Loucy (cell line): ENCODE measurements at regions not wholly inside any gene's neighbourhood (a gene's known extent, or its start where the extent isn't known, plus 50 kb on each side); places are given as distances from the start of the nearest gene placed in this dataset.
"Not testable (repeated sequence)": the region's sequence is repeated elsewhere in the genome, so short reads cannot be mapped to it uniquely, and the experiment has no call there.

Source experiments
- H2AFZ ChIP-seq: fragments of 200-600 bp; sonication (generic); 2 replicates; pipeline ENCODE4 v1.6.0; 2016; ENCODE audit warnings: antibody characterized with exemption, mild to moderate bottlenecking, low read length, moderate library complexity
- H3F3A ChIP-seq: fragments of 200-600 bp; 2 replicates; pipeline ENCODE4 v1.6.0; 2016; ENCODE audit warnings: antibody characterized with exemption, low read depth, mild to moderate bottlenecking
- H3K27me3 ChIP-seq: fragments of 200-600 bp; sonication (generic); 2 replicates; pipeline ENCODE4 v1.6.1; 2014; ENCODE audit warnings: low read length, mild to moderate bottlenecking; ENCODE audit not compliant: insufficient read depth, poor library complexity, severe bottlenecking
- H3K36me3 ChIP-seq: fragments of 200-600 bp; sonication (generic); 2 replicates; pipeline ENCODE4 v1.6.1; 2016; ENCODE audit warnings: low read length; ENCODE audit not compliant: insufficient read depth
- H3K4me1 ChIP-seq: fragments of 200-600 bp; sonication (generic); 2 replicates; pipeline ENCODE4 v1.5.1; 2014; ENCODE audit warnings: low read length, mild to moderate bottlenecking; ENCODE audit not compliant: insufficient read depth, poor library complexity, severe bottlenecking
- H3K4me2 ChIP-seq: fragments of 200-600 bp; sonication (generic); 2 replicates; pipeline ENCODE4 v1.6.0; 2014; ENCODE audit warnings: antibody characterized with exemption, low read length, low read depth, mild to moderate bottlenecking; ENCODE audit not compliant: poor library complexity, severe bottlenecking
- H3K4me3 ChIP-seq: fragments of 200-600 bp; sonication (generic); 2 replicates; pipeline ENCODE4 v1.5.1; 2014; ENCODE audit warnings: low read length, mild to moderate bottlenecking, mixed read lengths; ENCODE audit not compliant: poor library complexity, severe bottlenecking
- H3K79me2 ChIP-seq: fragments of 200-600 bp; sonication (generic); 2 replicates; pipeline ENCODE4 v1.6.1; 2014; ENCODE audit warnings: low read length; ENCODE audit not compliant: insufficient read depth
- H3K9ac ChIP-seq: fragments of 200-600 bp; sonication (generic); 2 replicates; pipeline ENCODE4 v1.6.0; 2014; ENCODE audit warnings: mild to moderate bottlenecking, low read depth, low read length, moderate library complexity; ENCODE audit not compliant: poor library complexity, severe bottlenecking
- H3K9me2 ChIP-seq: fragments of 200-600 bp; sonication (generic); replicated peaks from 2 replicates; pipeline ENCODE4 v1.6.1; 2016; ENCODE audit warnings: low read depth, low read length, mixed read lengths
- H3K9me3 ChIP-seq: fragments of 200-600 bp; sonication (generic); 2 replicates; pipeline ENCODE4 v1.6.1; 2014; ENCODE audit warnings: mild to moderate bottlenecking, antibody characterized with exemption, low read length, low read depth; ENCODE audit not compliant: insufficient read depth
- H4K20me1 ChIP-seq: fragments of 200-600 bp; sonication (generic); 2 replicates; pipeline ENCODE4 v1.6.0; 2014; ENCODE audit warnings: antibody characterized with exemption, low read length, mild to moderate bottlenecking; ENCODE audit not compliant: insufficient read depth, poor library complexity, severe bottlenecking
- EZH2phosphoT487 ChIP-seq: fragments of 200-600 bp; IDR thresholded peaks from 2 replicates; pipeline ENCODE4 v1.6.1; 2018; ENCODE audit warnings: antibody characterized with exemption, mild to moderate bottlenecking, moderate library complexity, borderline replicate concordance
- TF ChIP-seq, protein P1 (sequence below): fragments of 200-600 bp; sonication (generic); conservative IDR thresholded peaks from 2 replicates; pipeline ENCODE4 v1.5.1; 2014; ENCODE audit warnings: mild to moderate bottlenecking, antibody characterized with exemption, low read length

DNA sequence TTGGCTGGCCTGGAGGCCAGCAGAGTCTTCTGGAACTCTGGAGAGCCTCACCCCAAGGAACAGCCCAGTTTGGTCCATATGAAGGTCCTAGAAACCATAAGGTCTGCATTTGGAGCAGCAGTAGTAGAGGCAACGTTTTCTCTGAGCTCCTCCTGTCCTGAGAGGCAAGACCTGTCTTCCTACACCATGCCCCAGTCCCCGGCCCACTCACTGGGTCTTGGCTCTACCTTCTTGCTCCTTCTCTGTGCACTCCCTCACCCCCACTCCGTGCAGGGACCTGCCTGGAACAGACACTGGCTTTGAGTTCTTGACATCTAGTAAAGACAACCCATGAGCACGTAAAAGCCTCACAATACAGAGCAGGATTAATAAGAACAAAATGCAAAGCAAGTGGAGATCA is 76.6 kb downstream of the CHRD start:
- no peaks in the 10 kb centered on the region for H3K9me3 ChIP-seq
- no peaks in the 10 kb centered on the region for H3K36me3 ChIP-seq
- H3K9ac ChIP-seq = no peak overlapping the region
- H2AFZ ChIP-seq = no peak overlapping the region
- no peaks in the 10 kb centered on the region for H3K4me1 ChIP-seq
- H3K9me2 ChIP-seq = no peaks in the 10 kb centered on the region
- H3K27me3 ChIP-seq = no peaks in the 10 kb centered on the region
- H3K4me2 ChIP-seq = no peak overlapping the region
- no peak for TF ChIP-seq EZH2phosphoT487
- TF ChIP-seq, protein P1, sequence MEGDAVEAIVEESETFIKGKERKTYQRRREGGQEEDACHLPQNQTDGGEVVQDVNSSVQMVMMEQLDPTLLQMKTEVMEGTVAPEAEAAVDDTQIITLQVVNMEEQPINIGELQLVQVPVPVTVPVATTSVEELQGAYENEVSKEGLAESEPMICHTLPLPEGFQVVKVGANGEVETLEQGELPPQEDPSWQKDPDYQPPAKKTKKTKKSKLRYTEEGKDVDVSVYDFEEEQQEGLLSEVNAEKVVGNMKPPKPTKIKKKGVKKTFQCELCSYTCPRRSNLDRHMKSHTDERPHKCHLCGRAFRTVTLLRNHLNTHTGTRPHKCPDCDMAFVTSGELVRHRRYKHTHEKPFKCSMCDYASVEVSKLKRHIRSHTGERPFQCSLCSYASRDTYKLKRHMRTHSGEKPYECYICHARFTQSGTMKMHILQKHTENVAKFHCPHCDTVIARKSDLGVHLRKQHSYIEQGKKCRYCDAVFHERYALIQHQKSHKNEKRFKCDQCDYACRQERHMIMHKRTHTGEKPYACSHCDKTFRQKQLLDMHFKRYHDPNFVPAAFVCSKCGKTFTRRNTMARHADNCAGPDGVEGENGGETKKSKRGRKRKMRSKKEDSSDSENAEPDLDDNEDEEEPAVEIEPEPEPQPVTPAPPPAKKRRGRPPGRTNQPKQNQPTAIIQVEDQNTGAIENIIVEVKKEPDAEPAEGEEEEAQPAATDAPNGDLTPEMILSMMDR = no peak
- no peaks in the 10 kb centered on the region for H3F3A ChIP-seq
- no peaks in the 10 kb centered on the region for H4K20me1 ChIP-seq
- no peaks in the 10 kb centered on the region for H3K79me2 ChIP-seq
- H3K4me3 ChIP-seq = no peak overlapping the region

DNA sequence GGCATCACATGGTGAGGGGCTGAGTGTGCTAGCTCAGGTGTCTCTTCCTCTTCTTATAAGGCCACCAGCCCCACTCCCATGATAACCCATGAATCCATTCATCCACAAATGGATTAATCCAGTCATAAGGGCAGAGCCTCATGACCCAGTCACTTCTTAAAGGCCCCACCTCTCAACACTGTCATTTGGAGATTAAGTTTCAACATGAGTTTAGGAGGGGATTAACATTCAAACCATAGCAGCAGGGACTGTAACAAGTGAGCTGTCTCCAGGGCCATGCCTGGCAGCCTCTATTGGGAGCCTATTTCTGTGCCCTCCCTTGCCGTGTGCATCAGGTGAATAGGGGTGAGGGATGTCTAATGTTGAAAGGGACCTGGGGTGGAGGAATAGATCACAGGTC is 77.5 kb downstream of the CHRD start:
- Histone ChIP-seq H3K9me3 (no peaks in the 10 kb centered on the region), H3K4me3 (no peak overlapping the region), H3K79me2 (no peaks in the 10 kb centered on the region), H2AFZ (no peak overlapping the region), H3K27me3 (no peaks in the 10 kb centered on the region), H3K4me2 (no peak overlapping the region), H4K20me1 (no peaks in the 10 kb centered on the region), H3K36me3 (no peaks in the 10 kb centered on the region), H3K9ac (no peak overlapping the region), H3K9me2 (no peaks in the 10 kb centered on the region), H3K4me1 (no peaks in the 10 kb centered on the region), H3F3A (no peaks in the 10 kb centered on the region)
- TF ChIP-seq, protein P1 = no peak
- no peak for TF ChIP-seq EZH2phosphoT487

DNA sequence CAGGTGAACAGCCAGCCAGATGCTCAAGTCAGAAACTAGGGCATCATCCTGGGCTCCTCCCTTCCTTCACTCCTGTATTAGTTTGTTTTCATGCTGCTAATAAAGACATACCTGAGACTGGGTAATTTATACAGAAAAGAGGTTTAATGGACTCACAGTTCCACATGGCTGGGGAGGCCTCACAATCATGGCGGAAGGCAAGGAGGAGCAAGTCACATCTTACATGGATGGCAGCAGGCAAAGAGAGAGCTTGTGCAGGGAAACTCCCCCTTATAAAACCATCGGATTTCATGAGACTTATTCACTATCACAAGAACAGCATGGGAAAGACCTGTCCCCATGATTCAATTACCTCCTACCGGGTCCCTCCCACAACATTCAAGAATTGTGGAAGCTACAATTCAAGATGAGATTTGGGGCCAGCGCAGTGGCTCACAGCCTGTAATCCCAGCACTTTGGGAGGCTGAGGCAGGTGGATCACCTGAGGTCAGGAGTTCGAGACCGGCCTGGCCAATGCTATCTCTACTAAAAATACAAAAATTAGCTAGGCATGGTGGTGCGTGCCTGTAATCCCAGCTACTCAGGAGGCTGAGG is 78.0 kb downstream of the CHRD start:
- H3K36me3 ChIP-seq, H3K9me3 ChIP-seq, H4K20me1 ChIP-seq, H3K4me3 ChIP-seq, H3F3A ChIP-seq, H3K9ac ChIP-seq, H3K79me2 ChIP-seq, H3K4me1 ChIP-seq, H3K27me3 ChIP-seq, H3K4me2 ChIP-seq, H2AFZ ChIP-seq, H3K9me2 ChIP-seq: not testable (repeated sequence)

DNA sequence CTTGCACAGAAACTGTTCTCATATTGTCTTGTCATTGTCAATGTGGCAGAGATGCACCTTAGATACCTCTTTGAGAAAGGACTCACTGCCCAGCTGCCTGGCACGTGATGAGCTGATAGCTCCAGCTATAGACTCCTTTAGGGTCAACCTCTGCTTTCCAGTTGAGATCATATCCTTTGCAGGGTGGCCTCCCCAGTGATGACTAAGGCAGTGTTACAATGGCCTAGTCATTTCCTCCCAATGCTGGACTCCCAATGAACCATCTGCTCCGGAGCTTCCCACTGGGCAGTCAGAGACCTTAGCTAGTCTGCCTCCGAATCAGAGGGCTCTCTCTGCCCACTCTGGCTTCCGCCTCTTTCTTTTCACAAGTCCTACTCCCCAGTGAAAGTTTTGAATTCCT is 79.5 kb downstream of the CHRD start:
- Histone ChIP-seq H3F3A (no peaks in the 10 kb centered on the region), H4K20me1 (no peaks in the 10 kb centered on the region), H3K4me3 (no peak overlapping the region), H3K9me3 (no peaks in the 10 kb centered on the region), H3K36me3 (no peaks in the 10 kb centered on the region), H3K27me3 (no peaks in the 10 kb centered on the region), H3K9ac (no peak overlapping the region), H3K79me2 (no peaks in the 10 kb centered on the region), H3K9me2 (no peaks in the 10 kb centered on the region), H3K4me2 (no peak overlapping the region), H3K4me1 (no peaks in the 10 kb centered on the region), H2AFZ (no peak overlapping the region)
- no peak for TF ChIP-seq EZH2phosphoT487
- TF ChIP-seq, protein P1 = no peak
